Chondrocyte (in vitro differentiated cells): ENCODE measurements at regions not wholly inside any gene's neighbourhood (a gene's known extent, or its start where the extent isn't known, plus 50 kb on each side); places are given as distances from the start of the nearest gene placed in this dataset.

Experiments used
- DNase-seq: peaks from one replicate; pipeline ENCODE4 v3.0.0; 2021; ENCODE audit warnings: mixed read lengths, low spot score
- H3K27ac Mint-ChIP-seq: one replicate; pipeline ENCODE4 v1.8.0; 2021; ENCODE audit warnings: mild to moderate bottlenecking, moderate library complexity, mixed read lengths; ENCODE audit not compliant: unreplicated experiment
- H3K27me3 Mint-ChIP-seq: 2 replicates; pipeline ENCODE4 v1.8.0; 2021; ENCODE audit warnings: low read depth, mixed read lengths
- H3K36me3 Mint-ChIP-seq: 2 replicates; pipeline ENCODE4 v1.8.0; 2021; ENCODE audit warnings: low read depth, mixed read lengths
- H3K4me1 Mint-ChIP-seq: 2 replicates; pipeline ENCODE4 v1.8.0; 2021; ENCODE audit warnings: low read depth, mild to moderate bottlenecking, mixed read lengths
- H3K4me3 Mint-ChIP-seq: one replicate; pipeline ENCODE4 v1.8.0; 2021; ENCODE audit warnings: mild to moderate bottlenecking, moderate library complexity, mixed read lengths; ENCODE audit not compliant: unreplicated experiment
- H3K9me3 Mint-ChIP-seq: 2 replicates; pipeline ENCODE4 v1.8.0; 2021; ENCODE audit warnings: low read depth, mixed read lengths
- CTCF ChIP-seq: fragments of 200-600 bp; sonication (generic); IDR thresholded peaks from 2 replicates; pipeline ENCODE4 v1.5.0; 2021; ENCODE audit warnings: antibody characterized with exemption, mild to moderate bottlenecking, moderate library complexity

GRCh38 chr1:70807088-70807664 lies 240.4 kb downstream of the PTGER3 start:
- TF ChIP-seq CTCF: no peak
- Mint-ChIP-seq H3K4me3 (no peak overlapping the region), H3K27me3 (peaks cover 6% of the 10 kb centered on the region), H3K36me3 (no peaks in the 10 kb centered on the region), H3K9me3 (no peaks in the 10 kb centered on the region), H3K4me1 (no peaks in the 10 kb centered on the region), H3K27ac (no peak overlapping the region)
- DNase-seq: peak; percentile 73

GRCh38 chr1:70809069-70809468 lies 238.5 kb downstream of the PTGER3 start:
- Mint-ChIP-seq H3K4me1 (no peaks in the 10 kb centered on the region), H3K27me3 (peaks cover 6% of the 10 kb centered on the region), H3K9me3 (peaks cover 2% of the 10 kb centered on the region), H3K27ac (no peak overlapping the region), H3K36me3 (no peaks in the 10 kb centered on the region), H3K4me3 (no peak overlapping the region)
- DNase-seq: no peak
- TF ChIP-seq CTCF: no peak

GRCh38 chr1:70811815-70812214 lies 235.8 kb downstream of the PTGER3 start:
- H3K27me3 Mint-ChIP-seq: peaks cover 6% of the 10 kb centered on the region
- no peak for TF ChIP-seq CTCF
- H3K27ac Mint-ChIP-seq: no peak overlapping the region
- DNase-seq: no peak
- no peak overlapping the region for H3K4me3 Mint-ChIP-seq
- H3K9me3 Mint-ChIP-seq: peaks cover 5% of the 10 kb centered on the region
- H3K36me3 Mint-ChIP-seq: no peaks in the 10 kb centered on the region
- H3K4me1 Mint-ChIP-seq: no peaks in the 10 kb centered on the region

GRCh38 chr1:70812442-70813109 lies 235.0 kb downstream of the PTGER3 start:
- Mint-ChIP-seq H3K4me3 (no peak overlapping the region), H3K36me3 (no peaks in the 10 kb centered on the region), H3K4me1 (no peaks in the 10 kb centered on the region), H3K27ac (no peak overlapping the region), H3K9me3 (peaks cover 5% of the 10 kb centered on the region), H3K27me3 (peaks cover 5% of the 10 kb centered on the region)
- no peak for DNase-seq
- TF ChIP-seq CTCF: no peak

GRCh38 chr1:70818401-70818800 lies 229.2 kb downstream of the PTGER3 start:
- Mint-ChIP-seq H3K9me3 (peaks cover 5% of the 10 kb centered on the region), H3K27me3 (no peaks in the 10 kb centered on the region), H3K4me1 (no peaks in the 10 kb centered on the region), H3K4me3 (no peak overlapping the region), H3K27ac (no peak overlapping the region), H3K36me3 (no peaks in the 10 kb centered on the region)
- no peak for TF ChIP-seq CTCF
- DNase-seq: no peak
